ENCODE measurements at regions not wholly inside any gene's neighbourhood (a gene's known extent, or its start where the extent isn't known, plus 50 kb on each side); places are given as distances from the start of the nearest gene placed in this dataset.

GRCh38 chr12:87930033-87930432 is 99.2 kb downstream of the C12orf50 start:
- no peak for DNase-seq

GRCh38 chr12:87929346-87929745 is 99.9 kb downstream of the C12orf50 start:
- DNase-seq, result no peak

- no peak for DNase-seq
Observed at GRCh38 chr12:87928031-87928430, 101.2 kb downstream of the C12orf50 start.

GRCh38 chr12:87925021-87925420 is 104.2 kb downstream of the C12orf50 start:
- DNase-seq, result no peak

GRCh38 chr12:87924149-87924548 is 105.1 kb downstream of the C12orf50 start:
- DNase-seq, result no peak

GRCh38 chr12:87923361-87923760 is 105.8 kb downstream of the C12orf50 start:
- no peak for DNase-seq

GRCh38 chr12:87922736-87923135 is 106.5 kb downstream of the C12orf50 start:
- DNase-seq, result no peak

- no peak for DNase-seq
Observed at GRCh38 chr12:87921621-87922020, 107.6 kb downstream of the C12orf50 start.

GRCh38 chr12:87920139-87920538 is 109.1 kb downstream of the C12orf50 start:
- no peak for DNase-seq

GRCh38 chr12:87901457-87901856 is 127.7 kb downstream of the C12orf50 start:
- no peak for DNase-seq

- no peak for DNase-seq
Observed at GRCh38 chr12:87897662-87898061, 131.5 kb downstream of the C12orf50 start.

- DNase-seq, result no peak
Observed at GRCh38 chr12:87883806-87884205, 145.4 kb downstream of the C12orf50 start.

GRCh38 chr12:87879141-87879540 is 150.1 kb downstream of the C12orf50 start:
- DNase-seq, result no peak

GRCh38 chr12:87870493-87871460 is 158.4 kb downstream of the C12orf50 start:
- no peak for DNase-seq

- DNase-seq, result no peak
Observed at GRCh38 chr12:87870061-87870460, 159.1 kb downstream of the C12orf50 start.

- DNase-seq, result no peak
Observed at GRCh38 chr12:87866578-87867292, 162.5 kb downstream of the C12orf50 start.

GRCh38 chr12:87861791-87862190 is 167.4 kb downstream of the C12orf50 start:
- no peak for DNase-seq

- peak; percentile 44 for DNase-seq
Observed at GRCh38 chr12:87853448-87854003, 175.7 kb downstream of the C12orf50 start.

GRCh38 chr12:87849074-87849473 is 180.1 kb downstream of the C12orf50 start:
- no peak for DNase-seq

- peak; percentile 35 for DNase-seq
Observed at GRCh38 chr12:87848248-87848868, 180.8 kb downstream of the C12orf50 start.

- no peak for DNase-seq
Observed at GRCh38 chr12:87847147-87847546, 182.1 kb downstream of the C12orf50 start.

- DNase-seq, result no peak
Observed at GRCh38 chr12:87846045-87846444, 183.2 kb downstream of the C12orf50 start.

- no peak for DNase-seq
Observed at GRCh38 chr12:87841935-87842334, 187.3 kb downstream of the C12orf50 start.

Data from NCI-H2171 (cell line).